Panc1 (cell line): ENCODE measurements at regions not wholly inside any gene's neighbourhood (a gene's known extent, or its start where the extent isn't known, plus 50 kb on each side); places are given as distances from the start of the nearest gene placed in this dataset.

Experiments used
- CTCF ChIP-seq: fragments of 450-650 bp; IDR thresholded peaks from 2 replicates; pipeline ENCODE4 v1.5.1; 2017; ENCODE audit warnings: mild to moderate bottlenecking
- POLR2AphosphoS5 ChIP-seq: IDR thresholded peaks from 2 replicates; pipeline ENCODE4 v1.6.1; 2012; ENCODE audit warnings: mild to moderate bottlenecking, low read depth, low read length, moderate library complexity
- TCF7L2 ChIP-seq: IDR thresholded peaks from 2 replicates; pipeline ENCODE4 v1.6.1; 2011; ENCODE audit warnings: mild to moderate bottlenecking, low read depth, low read length, inconsistent platforms
- TF ChIP-seq, protein P1 (sequence below), 2 experiments: IDR thresholded peaks; 2 replicates each; pipeline ENCODE4 v1.6.1; 2011 to 2012; ENCODE audit warnings: low read depth in 2 of 2, control low read depth in 1 of 2, low read length in 1 of 2, mild to moderate bottlenecking in 1 of 2, moderate library complexity in 1 of 2; ENCODE audit not compliant: insufficient read depth in 1 of 2

- TF ChIP-seq CTCF (no peak), TCF7L2 (no peak), POLR2AphosphoS5 (no peak)
- TF ChIP-seq, protein P1, sequence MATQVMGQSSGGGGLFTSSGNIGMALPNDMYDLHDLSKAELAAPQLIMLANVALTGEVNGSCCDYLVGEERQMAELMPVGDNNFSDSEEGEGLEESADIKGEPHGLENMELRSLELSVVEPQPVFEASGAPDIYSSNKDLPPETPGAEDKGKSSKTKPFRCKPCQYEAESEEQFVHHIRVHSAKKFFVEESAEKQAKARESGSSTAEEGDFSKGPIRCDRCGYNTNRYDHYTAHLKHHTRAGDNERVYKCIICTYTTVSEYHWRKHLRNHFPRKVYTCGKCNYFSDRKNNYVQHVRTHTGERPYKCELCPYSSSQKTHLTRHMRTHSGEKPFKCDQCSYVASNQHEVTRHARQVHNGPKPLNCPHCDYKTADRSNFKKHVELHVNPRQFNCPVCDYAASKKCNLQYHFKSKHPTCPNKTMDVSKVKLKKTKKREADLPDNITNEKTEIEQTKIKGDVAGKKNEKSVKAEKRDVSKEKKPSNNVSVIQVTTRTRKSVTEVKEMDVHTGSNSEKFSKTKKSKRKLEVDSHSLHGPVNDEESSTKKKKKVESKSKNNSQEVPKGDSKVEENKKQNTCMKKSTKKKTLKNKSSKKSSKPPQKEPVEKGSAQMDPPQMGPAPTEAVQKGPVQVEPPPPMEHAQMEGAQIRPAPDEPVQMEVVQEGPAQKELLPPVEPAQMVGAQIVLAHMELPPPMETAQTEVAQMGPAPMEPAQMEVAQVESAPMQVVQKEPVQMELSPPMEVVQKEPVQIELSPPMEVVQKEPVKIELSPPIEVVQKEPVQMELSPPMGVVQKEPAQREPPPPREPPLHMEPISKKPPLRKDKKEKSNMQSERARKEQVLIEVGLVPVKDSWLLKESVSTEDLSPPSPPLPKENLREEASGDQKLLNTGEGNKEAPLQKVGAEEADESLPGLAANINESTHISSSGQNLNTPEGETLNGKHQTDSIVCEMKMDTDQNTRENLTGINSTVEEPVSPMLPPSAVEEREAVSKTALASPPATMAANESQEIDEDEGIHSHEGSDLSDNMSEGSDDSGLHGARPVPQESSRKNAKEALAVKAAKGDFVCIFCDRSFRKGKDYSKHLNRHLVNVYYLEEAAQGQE (IDR thresholded peaks at IDR 0.05; ENCODE audit: insufficient read depth in 1 of 2, low read depth in 2 of 2, low read length in 1 of 2), result no peak
Measured at GRCh38 chr6:22436134-22436533, 133.2 kb upstream of the HDGFL1 start.
